ENCODE measurements at regions not wholly inside any gene's neighbourhood (a gene's known extent, or its start where the extent isn't known, plus 50 kb on each side); places are given as distances from the start of the nearest gene placed in this dataset.

DNA sequence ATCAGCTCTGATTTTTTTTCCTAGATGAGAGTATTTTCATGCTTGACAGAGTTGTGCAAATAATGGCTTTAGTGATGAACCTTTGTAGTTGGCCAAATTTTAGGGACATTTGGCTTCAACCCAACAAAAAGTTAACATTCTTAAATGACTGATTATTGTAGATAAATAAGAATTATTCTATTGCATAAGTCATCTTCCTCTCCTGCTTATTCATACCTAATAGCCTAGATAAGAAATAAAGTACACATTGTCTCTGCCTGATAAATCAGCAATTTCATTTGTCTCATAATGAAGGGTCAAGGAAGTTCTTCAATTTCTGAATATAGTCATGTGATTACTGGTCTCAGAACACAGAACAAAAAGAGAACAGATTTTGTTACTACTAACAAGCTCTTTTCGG, 428.9 kb upstream of the IL12A start:
- no peak for DNase-seq

- no peak for DNase-seq
These were observed 428.2 kb upstream of the IL12A start for GRCh38 chr3:159560214-159560979.

GRCh38 chr3:159565313-159565712, 423.3 kb upstream of the IL12A start:
- no peak for DNase-seq

GRCh38 chr3:159583662-159584061, 405.0 kb upstream of the IL12A start:
- DNase-seq: no peak

- DNase-seq: no peak
These were observed 404.2 kb upstream of the IL12A start for GRCh38 chr3:159584421-159584820.

DNA sequence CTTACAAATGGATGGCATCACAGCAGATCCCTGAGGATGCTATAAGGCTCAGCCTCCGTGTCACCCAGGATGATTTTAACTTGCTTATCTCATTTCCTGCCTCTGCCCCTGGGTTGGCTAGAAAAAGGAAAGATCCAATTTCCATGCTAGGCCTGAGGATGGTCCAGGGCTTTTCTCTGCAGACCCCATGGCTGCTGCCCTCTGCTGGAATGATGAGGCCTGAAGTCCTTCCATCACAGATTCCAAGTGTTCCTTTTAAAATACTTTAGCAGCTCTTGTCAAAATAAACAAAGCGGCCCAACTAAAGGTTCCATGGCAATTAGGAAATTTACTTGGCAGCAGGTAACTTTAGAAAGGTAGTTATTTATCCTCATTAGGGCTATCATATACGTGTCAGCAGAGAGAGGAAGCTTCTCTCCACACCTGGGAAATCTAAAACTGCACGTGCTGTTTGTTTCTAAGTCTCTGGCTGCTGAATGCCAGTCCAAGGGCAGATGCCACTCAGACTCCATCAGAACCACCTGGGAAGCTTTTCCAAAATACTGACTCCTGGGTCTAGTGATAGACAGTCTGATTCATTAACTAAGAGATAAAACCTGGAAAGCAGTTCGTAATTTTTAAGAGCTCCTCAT, 401.9 kb upstream of the IL12A start:
- no peak for DNase-seq

DNA sequence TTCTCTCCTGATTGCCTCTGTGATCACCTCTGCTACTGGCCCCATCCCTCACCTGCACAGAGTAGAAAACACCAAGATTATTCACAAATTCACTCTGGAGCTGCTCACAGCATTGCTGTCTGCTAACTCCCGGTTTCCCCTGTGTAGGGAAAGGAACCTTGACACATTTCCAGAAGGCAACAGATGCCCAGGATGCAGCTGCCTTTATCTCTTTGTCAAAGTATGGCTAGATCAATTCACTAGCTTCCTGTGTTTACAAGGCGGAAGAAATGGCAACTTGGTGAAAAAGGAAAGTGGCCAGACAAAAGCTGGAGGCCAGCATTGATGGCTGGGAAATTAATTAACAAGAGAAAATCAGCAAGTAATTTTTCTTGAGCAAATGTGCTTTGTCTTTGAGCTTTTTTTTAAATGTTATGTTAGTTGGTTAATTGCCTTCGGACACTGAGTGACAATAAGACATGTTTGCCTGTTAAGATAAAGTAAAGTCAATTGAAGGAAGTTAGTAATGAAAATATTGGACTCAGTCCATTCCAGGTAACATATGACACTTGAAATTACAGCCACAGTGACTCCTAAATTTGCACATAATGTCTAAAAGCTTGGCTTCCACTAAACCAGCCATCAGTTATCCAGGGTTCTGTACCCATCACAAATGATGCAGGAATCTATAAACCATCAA, 394.6 kb upstream of the IL12A start:
- DNase-seq: no peak

GRCh38 chr3:159600291-159600690, 388.3 kb upstream of the IL12A start:
- no peak for DNase-seq

DNA sequence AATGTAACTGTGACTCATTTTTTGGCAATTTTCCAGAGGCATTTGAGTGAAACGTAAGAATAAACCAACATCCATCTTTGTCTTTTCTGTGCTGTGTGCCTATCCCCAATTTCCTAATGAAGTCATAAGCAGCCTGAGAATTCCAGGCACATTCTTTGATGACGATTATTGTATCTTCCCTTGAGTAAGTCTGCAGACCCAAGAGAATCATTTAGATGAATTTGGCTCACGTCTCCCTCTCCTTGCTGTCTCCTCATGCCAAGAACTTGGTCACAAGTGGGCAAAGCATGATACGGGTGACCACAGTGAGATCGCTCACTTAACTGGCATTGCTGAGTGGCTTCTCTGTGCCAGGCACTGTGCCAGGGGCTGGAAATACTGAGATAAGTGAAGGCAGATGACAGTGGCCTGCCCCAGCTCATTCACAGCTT, 384.5 kb upstream of the IL12A start:
- DNase-seq: no peak

GRCh38 chr3:159605101-159605500, 383.5 kb upstream of the IL12A start:
- no peak for DNase-seq

DNA sequence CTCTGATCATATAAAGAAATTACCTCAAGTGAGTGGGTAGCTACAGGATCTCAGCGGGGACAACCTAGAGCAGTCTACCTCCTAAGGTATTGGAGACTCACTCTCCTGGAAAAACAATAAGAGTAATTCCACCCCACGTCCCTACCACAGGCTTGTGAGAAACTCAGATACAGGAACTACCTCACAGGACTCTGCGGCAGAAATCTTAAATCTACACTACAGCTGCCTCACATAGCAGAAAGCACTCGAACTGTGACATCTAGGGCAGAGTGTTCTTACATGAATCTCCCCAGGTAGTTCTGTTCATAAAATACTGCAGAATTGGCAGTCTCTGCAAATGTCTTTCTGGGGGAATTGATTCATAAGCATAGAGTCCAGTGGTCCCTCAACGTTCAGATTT, 382.9 kb upstream of the IL12A start:
- DNase-seq: no peak

DNA sequence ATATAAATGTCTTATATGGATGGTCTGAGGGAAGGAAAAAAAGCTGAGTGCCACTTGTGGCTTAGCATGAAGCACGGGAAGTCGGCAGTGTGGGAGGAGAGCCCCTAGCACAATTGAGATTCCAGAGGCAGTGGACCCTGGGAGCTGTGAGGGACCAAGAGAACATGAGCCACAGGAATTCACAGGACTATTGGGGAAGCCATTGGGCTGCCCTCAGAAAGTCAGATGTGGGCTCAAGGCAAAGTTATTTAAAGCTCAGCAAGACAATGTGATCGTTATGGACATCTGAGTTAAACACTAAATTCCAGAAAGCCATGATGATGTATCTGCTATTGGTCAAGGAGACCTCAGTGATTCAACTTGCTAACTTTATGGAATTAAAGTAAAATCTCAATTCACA, 380.8 kb upstream of the IL12A start:
- no peak for DNase-seq

GRCh38 chr3:159608311-159608710, 380.3 kb upstream of the IL12A start:
- DNase-seq: no peak

DNA sequence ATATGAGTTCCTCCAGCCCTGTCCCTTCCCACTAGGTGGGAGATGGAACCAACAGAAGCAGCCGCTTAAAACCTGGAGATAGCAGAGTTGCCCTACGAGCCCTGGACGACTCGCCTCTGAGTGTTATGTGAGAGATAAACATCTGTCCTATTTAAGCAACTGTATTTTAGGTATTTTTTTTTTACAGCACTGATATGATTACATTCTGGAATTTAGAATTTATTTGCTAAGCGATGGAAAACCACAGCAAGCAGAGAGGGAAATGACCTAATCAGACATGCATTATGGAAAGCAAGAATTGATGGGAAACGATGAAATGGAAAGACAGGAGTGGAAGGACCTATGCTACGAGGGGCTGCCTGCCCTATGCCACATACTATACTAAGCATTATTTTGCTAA, 379.0 kb upstream of the IL12A start:
- DNase-seq: no peak

DNA sequence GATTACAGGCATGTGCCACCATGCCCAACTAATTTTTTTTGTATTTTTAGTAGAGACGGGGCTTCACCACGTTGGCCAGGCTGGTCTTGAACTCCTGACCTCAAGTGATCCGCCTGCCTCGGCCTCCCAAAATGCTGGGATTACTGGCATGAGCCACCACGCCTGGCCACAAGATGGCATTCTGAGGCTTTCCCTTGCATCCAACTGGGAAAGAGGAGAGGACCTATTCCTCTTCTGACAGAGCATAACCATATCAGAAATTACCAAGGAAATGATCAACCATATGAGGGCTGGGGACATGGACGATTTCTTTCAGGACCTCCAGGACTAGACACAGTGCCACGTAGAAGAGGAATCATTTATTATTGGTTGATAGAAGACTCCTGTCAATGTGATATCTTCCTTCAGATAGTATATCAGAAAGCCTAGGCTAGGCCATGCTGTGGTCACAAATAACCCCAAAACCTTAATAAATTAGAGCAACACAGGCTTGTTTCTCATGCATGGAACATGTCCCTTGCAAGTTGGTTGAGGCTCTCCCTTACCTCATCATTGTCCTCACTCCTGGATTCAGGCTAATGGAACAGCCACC, 372.3 kb upstream of the IL12A start:
- no peak for DNase-seq

- no peak for DNase-seq
These were observed 369.2 kb upstream of the IL12A start for GRCh38 chr3:159619341-159619885.

- DNase-seq: no peak
These were observed 368.4 kb upstream of the IL12A start for GRCh38 chr3:159620281-159620680.

GRCh38 chr3:159620873-159621272, 367.8 kb upstream of the IL12A start:
- no peak for DNase-seq

GRCh38 chr3:159624616-159625015, 364.0 kb upstream of the IL12A start:
- no peak for DNase-seq

DNA sequence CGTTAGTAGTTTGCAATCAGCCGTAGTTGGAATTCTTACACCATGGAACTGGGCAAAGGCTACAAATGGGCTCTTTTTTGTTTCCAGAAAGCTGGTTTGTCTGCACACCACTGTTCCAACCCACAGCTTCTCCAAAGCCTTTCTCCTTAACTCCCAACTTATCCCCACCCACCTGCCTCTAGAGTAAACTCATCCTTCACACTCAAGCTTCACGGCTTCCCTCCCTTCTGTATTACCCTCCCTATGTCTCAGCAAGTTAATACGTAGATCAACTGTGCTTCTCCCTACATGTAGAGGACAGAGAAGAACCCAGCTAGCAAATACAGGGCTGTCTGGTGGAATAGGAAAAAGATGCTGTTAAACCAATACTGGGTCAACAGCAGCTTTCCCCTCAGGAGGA, 363.0 kb upstream of the IL12A start:
- DNase-seq: no peak

- DNase-seq: no peak
These were observed 362.0 kb upstream of the IL12A start for GRCh38 chr3:159626598-159626997.

DNA sequence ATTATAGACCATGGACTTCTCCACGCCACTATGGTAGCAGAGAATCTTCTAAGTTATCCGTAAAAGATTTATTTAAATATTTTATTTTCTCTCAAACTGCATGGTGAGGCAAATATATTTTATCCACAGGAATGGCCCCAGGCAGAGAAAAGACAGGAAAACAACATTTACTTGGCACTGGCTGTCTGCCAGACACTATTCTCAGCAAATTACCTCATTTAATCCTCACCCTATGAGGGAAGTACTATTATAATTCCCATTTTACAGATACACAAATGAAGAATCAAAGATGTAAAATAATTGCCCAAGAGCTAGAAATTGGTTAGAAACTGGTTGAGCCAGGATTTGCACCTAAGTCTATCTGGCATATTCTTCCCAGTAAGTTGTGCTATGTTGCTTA, 361.4 kb upstream of the IL12A start:
- DNase-seq: no peak

DNA sequence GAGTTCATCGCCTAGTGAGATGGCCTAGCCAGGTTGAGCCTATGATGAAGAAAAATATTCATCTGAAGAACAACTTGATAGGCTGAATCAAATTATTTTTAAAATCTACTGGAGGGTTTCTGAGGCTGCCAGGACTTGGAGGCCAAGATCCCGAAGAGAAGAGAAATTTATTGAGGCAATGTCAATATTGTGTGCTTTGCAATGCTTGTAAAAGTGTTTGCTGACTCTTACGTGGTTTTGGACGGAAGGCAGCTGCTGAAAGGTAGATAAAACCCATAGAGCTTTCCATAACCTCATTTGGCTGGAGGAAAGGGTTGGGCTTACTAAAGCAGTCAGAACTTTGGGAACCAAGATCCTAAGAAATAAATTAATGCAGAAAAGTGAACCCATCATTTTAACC, 361.0 kb upstream of the IL12A start:
- no peak for DNase-seq

All from GF-D8 (cell line).